ENCODE measurements at regions not wholly inside any gene's neighbourhood (a gene's known extent, or its start where the extent isn't known, plus 50 kb on each side); places are given as distances from the start of the nearest gene placed in this dataset.

GRCh38 chr5:125207856-125208255, 461.4 kb upstream of the ZNF608 start:
- TF ChIP-seq CTCF (IDR thresholded peaks at IDR 0.05) (no peak), POLR2AphosphoS5 (IDR thresholded peaks at IDR 0.05) (no peak), POLR2A (IDR thresholded peaks at IDR 0.05) (no peak)

Data from suprapubic skin (tissue), 4 donors.